ENCODE measurements at regions not wholly inside any gene's neighbourhood (a gene's known extent, or its start where the extent isn't known, plus 50 kb on each side); places are given as distances from the start of the nearest gene placed in this dataset.

DNA sequence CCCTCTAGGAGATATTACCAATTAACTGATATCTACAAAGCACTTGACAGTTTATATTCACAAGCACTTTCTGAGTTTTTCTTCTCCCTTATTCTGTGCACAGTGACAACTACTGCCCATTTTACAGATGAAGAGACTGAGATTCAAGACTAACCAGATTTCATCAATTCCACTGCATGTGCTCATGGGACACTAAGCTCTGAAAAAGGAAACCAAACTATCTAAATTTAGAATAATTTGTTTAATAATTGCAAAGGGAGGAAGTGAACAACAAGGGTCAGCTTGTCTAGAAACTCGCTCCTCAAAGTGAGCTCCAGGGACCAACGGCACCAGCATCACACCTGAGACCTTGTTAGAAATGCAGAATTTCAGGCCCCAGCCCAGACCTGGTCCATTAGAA lies 50.8 kb upstream of the MYLIP start:
- DNase-seq: no peak

DNA sequence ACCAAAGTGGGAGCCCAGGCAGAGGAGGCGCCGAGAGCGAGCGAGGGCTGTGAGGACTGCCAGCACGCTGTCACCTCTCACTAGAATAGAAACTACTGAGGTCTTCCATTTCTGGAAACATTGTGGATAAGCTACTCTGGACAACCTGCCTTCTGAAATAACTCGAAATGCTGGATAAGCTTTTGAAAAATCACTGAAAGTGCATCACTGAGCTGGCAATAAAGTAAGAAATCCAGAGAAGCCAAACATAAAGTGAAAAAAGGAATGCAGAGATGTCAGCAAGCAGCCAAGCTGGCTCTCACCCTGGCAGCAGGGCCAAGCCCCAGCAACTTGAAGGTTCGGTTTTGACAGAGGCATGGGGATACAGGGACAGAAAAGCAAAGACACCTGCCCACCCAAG lies 59.2 kb upstream of the MYLIP start:
- no peak for DNase-seq

DNA sequence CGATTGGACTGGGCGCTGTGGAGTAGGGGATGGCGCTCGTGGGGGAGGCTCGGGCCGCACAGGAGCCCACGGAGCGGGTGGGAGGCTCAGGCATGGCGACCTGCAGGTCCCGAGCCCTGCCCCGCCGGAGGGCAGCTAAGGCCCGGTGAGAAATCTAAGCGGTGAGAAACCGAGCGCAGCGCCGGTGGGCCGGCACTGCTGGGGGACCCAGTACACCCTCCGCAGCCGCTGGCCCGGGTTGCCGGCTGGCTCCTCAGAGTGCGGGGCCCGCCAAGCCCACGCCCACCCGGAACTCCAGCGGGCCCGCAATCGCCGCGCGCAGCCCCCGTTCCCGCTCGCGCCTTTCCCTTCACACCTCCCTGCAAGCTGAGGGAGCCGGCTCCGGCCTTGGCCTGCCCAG lies 59.7 kb upstream of the MYLIP start:
- DNase-seq: no peak

DNA sequence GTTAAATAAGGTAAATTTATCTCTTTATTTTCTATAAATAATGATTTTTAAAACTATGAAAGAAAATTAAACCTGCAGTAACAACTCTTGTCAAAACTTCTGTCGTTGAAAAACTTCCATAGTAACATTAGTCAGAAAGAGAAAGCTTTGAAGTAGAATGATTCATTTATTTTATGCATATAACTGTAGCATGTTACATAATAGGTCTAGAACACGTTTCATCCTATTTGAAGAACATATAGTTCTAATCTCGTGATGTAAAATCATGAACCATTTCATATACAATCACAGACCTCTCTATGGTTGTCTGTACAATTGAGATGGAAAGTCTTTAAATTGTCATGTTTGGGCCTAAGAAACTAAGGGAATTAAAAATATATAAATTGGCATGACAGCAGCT lies 61.3 kb upstream of the MYLIP start:
- DNase-seq: no peak

DNA sequence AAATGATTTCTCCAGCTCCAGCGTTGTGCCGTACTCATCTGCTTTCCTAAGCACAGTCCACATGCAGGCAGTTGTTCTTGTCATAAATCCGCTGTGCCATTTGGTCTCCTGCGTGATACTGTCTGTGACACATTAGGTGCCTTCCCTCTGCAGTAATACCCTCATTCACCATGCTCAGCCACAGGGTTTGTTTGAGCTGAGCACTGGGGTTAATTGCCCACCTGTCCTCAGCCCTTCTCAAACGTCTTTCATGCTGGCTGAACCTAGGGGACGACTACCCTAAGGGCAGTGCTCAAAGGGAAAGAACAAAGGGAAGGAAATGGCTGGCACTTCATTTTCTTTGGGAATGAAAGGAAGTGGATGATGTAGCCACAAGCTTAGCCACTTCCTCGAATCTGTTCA lies 64.2 kb upstream of the MYLIP start:
- DNase-seq: peak; percentile 56

DNA sequence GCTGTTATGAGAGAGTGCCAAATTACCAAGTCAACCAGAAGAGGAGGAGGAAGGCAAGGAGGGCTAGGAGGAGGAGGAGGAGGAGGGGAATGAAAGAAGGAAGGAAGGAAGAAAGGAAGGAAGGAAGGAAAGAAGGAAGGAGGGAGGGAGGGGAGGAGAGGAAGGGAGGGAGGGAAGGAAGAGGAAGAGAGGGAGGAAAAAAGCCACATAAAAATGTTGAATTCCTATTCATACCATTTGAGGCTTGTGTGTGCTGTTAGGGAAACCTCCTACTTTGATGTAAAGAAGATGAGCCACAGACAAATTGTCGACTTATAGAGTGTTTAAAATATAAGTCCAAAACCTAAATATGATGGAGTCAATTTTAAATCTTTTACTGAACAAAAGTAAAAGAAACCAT lies 65.3 kb upstream of the MYLIP start:
- DNase-seq: no peak

DNA sequence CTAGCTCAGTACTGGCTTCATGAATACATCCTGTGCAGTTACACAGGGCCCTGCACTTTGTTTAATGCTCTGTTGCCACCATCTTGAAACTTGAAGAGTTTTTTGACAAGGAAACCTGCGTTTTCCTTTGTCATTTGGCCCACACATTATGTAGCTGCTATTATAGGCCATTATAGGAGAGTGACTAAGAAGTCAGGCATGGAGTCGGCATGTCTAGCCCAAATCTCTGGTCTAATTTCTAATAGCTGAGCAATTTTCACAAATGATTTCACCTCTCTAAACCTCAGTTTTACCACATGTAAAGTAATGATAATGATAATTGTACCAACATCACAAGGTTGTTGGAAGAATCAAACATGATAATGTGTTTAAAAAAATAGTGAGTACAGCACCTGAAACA lies 67.1 kb upstream of the MYLIP start:
- DNase-seq: no peak

DNA sequence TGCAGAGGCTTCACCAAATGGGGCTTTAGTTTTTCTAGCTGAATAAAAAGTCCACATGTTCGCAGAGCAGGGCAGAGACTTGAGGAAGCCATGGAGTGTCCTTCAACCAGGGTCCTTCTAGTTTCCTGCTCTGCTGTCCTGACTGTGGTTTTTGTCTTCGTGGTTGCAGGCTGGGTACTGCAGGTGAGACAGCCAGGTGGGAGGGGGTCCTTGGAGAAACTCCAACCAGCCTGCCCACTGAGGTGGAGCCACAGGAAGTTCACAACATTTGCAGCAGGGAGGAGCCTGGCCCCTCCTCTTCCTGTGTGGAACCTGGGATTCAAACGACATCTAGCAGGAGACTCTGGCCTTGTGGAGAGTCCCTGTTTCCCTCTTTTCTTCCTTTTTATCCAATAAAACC lies 68.8 kb upstream of the MYLIP start:
- peak; percentile 41 for DNase-seq

DNA sequence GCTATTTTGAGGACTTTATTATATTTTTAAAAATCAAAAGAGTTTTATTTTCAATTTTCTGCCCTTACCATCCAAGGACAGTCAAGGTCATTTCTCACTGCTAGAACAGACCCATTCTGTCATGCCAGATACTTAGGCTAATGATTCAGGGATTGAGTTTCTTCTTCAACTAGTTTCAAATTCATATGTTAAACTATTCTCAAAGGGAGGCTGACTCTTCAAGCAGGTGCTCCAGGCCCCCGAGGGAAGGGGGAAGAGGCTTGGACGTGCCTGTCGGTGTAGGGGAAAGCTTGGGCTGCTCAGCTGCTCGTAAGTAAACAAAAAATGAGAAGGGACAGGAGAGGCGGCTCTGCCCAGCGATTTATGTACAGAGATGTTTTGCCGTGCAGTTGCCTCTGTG lies 69.4 kb upstream of the MYLIP start:
- DNase-seq: peak; percentile 87

DNA sequence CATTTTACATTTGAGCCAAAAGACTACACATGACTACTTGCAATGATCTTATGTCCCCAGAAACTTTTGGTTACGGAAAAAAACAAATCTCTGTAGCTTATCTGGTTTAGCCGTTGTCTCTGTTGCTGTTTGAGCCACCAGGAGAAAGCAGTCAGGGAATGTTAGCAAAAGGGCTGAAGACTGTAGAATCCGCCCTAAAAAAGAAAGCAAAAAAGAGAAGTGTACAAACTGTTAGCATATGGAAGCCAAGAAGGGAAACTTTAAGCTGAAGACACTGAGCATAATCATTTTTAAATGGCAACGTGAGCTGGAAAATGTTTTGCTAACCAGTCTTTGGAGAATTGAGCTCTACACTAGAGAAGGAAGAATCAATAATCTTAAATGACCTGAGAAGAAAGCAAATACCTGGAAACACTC lies 69.9 kb upstream of the MYLIP start:
- peak; percentile 59 for DNase-seq

DNA sequence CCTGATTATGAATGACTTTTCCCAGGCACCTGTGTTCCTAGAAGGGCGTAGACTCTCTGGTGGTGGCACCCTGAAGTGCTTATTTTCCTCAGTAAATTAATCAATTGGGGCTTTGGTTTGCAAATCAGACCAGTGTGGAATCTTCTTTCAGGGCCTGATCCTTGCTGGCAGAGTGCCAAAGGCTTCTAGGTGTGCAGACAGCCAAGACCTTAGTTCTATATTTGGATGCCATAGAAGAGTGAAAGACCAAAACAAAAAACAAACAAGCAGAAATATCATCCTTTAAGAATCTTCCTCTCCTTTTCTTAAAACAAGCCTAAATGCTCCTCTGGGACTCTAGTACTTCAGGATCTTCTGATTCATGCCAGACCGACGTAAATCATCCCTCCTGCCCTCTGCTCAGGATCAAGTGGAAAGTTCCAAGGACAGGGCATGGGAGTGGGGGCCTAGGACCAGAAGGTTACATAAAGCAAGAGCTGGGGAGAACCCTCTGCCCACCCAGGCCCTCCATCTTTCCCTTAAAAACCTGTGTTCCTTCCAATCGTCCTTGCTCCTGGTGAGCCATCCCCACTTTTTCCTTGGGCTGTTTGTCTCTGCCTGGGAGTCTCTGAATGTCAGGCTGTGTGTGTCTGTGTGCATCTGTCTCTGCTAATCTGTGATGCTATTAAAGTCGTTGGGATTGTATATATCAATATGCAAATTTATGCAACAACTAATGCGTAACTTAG lies 70.5 kb upstream of the MYLIP start:
- DNase-seq: peak; percentile 38

DNA sequence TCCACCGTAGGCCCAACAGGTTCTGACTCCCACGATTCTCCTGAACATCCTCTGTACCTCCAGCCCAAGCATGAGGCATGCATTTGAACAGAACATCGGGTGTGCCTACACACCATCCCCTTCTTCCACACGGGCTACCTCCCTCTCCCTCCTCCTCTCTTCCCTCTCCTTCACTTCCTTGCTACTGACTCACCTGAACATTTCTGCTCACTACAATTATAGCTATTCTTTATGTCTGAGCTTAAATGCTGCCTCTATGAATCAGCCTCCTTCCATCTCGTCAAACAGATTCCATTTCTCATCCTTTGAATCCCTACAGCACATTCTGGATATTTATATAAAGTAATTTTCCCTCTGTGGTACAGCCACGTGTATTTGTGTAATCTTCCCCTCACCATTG lies 71.4 kb upstream of the MYLIP start:
- no peak for DNase-seq

DNA sequence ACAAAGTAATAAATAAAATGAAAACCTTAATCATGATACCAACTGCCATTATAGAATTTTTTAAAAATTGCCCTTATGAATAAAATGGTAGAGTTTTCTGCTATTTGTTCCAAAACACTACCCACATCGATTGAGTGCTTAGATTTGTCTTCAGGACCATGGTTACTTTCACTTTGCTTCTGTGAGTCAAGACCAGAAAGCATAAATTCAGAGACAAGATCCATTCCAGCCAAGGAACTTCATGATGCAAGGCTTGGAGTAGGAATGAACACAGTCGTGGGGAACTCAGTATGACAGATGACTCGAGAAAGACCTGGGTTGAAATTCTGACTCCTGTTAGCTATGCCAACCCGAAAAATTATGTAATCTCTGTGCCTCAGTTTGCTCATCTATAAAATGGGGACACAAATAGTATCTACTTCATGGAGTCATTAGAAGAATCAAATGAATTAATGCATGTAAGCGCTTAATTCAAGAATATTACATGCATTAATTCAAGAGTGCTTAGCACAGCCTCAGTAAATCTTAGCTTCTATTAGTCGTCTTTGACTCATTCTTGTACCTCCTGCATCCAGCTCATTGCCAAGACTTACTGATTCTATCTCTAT lies 72.5 kb upstream of the MYLIP start:
- no peak for DNase-seq

DNA sequence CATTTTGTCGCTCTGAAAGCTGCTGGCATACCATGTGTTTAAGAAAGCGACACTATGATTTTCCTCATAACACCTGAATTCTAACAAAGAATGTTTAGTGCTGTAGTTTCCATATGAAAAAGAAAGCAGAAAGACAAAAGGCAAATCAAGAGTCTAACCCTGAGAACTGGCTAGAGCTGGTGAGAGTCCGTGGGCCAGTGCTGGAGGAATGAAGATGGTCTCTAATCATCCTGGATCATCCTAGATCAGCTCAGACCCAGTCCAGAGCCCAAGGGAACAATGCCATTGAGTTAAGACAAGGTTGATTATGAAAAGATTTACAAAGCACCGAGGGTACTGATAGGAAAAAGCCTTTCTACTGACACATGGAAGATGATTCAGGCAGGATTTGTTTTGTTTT lies 73.0 kb upstream of the MYLIP start:
- DNase-seq: no peak

DNA sequence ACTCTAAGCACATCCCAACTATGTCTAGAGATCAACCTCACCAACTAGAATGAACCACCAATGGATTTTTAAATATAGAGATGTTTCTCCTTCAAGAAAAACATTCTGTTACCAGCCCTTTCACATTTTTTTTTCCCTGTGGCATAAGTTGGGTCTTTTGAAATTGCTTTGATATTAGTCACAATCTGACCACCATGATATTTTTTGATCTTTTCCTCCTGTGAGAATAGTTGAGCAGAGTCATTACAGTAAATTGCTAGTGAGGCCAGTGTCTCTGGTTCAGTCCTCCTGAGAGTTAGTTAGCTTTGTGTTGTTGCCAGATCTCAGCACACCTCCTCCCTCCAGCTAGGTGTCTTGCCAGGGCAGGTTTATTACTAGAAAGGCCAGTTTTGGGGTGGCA lies 79.7 kb upstream of the MYLIP start:
- DNase-seq: no peak

DNA sequence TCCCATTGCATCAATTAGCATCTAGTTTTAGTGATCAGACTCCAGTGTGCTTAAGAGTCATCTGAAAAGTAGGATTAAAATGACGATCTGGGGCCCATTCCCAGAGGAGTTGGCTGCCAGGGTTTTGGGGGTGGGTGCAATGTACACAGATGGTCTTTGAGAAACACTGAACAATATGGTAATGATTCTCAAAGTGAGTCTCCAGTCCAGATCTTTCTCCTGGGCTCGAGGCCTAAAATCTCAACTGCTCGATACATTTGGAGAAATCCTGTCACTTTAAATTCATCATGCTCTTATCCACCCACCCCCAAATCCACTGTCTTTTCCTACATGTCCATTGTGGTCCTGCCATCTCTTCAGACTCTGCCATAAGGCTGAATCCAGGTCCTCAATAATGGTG lies 80.7 kb upstream of the MYLIP start:
- no peak for DNase-seq

DNA sequence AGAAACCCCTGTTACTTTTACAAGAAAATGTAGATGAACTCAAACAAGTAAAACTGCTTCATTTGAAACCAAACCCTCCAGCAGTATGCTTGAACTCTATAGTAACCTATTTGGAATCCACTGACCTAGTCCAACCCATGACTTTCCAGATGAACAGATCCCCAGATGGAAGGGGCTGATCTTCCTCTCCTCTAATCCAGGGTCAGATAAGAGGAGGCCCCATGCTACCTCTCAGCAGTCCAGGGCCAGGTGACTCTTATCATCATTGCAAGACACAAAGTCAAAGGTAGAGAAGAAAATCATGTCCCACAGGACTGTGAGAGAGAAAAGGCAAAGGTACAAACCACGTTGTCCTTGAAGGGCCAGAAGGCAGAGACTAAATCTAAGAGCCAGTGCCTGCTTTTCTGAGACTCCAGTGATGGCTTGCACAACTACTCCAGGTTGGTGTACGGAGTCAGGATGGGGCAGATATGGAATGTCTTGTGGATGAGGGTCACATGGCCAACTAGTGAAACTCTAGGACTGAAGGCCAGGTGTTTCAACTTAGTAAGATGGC lies 81.4 kb upstream of the MYLIP start:
- DNase-seq: no peak

DNA sequence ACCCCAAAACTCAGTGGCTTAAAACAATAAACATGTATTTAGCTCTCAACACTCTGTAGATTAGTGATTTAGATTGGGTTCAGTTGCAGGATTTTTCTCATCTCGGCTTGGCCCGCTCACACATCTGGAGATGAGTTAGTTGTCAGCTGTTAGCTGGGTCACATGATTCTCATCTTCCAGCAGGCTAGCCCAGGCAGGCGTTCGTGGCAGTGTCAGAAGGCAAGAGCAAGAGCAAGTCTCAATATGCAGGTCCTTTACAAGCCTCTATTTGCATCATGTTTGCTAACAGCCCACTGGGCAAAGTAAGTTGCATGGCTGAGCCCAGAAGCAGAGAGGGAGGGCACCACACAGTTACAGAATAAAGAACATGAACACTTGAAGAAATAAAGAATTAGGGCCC lies 83.6 kb upstream of the MYLIP start:
- DNase-seq: peak; percentile 85

DNA sequence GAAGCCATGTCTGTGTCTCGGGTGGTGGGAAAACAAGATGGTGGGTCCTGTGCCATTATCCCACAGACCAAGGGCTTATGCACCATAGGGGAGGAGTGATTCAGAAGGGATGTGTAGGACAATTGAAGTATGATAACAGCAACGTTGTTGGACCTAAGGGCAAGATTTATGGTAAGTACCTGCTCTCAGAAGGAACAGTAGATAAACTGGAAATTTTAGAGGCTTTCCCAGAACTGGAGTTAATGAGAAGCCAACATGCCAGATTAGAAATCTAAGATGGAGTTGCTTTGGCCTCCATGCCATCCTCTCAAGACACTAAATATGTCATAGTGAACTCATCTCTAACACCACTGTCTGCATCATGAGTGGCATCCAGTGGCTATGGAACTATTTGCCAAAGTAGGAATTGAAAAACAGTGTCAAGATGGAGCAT lies 84.7 kb upstream of the MYLIP start:
- DNase-seq: no peak

DNA sequence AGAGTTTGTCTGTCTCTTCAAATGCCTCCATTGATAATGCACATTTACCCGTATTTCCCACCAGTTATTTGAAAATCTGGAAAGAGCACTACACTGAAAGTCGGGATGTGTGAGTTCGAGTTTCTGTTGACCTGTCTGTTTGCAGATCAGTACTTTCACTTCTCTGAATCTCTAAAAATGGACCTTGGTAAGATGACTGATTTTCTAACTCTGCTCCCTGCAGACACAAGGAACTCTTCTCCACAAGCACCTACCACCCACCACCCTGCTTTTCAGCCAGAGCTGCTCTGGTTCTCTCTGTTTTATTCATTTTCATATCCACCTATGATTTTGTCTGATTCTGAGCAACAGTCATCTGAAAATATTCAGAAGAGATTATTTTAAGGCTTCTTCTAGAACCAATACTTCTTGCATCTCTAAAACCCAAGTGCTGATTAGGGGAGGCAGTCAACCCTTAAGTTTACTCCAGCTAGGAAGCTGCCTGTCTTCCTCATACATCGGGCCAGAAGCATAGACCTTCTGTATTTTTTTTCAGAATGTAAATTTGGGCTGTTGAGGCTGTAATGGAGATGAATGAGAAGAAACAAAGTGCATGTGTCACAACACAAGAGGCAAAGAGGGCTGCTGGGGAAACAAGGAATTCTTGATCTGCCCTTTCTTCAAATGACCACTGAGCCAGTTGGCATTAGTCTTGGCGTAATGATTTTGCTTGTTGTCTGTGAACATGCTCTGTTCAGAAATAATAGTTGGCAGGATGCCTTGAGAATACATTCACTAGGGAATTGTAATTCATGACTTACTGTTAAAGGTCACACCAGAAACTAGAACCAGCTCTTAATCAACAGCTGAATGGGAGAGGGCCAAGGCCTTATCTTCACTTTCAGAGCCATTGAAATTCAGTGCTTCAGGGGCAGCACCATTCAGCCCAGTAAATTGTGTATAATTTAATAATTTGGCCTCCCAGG lies 85.4 kb upstream of the MYLIP start:
- no peak for DNase-seq

DNA sequence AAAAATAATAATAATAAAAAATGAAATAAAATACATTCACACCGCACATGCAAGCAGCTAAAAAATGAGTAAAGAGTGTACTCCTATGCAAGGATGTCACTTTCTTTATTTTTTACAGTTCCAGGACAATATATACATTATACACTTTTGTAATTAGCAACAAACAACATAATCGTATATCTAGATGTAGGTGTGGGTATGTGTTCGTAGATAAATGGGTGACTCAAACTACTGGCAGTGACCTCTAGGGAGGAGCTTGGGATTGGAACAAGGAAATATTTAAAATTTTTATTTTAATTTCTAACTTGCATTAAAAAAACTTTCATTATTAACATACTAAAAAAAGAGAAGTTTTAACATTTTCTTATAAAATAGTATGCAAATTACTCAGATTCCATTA lies 86.1 kb upstream of the MYLIP start:
- DNase-seq: no peak

DNA sequence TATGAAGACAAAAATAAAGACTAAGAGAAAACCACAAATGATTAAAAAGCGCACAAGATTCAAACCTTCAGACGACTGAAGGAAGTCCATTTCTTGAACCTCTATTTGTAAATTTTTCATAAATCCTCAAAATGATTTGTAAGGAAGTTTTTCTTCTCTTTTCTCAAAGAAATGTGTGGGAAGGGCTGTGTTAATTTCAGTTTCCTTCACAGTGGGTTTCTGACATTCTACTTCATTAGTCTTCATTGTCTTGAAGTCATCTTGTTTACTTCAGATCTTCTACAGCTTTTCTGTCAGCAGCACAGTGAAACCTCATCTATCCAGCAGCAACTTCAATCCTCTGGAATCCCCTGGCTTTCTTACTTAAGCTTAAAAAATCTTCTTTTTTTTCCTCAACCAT lies 87.6 kb upstream of the MYLIP start:
- no peak for DNase-seq

DNA sequence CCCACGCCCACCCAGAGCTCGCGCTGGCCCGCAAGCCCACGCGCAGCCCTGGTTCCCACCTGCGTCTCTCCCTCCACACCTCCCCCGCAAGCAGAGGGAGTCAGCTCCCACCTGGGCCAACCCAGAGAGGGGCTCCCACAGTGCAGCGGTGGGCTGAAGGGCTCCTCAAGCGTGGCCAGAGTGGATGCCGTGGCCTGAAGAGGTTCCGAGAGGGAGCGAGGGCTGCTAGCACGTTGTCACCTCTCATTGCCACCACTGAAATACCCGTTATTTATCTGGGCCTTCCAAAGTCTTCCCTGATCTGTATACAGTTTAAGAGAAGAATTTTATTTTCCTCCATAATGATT lies 88.3 kb upstream of the MYLIP start:
- DNase-seq: no peak
